OCI-LY1 (cell line): ENCODE measurements at regions not wholly inside any gene's neighbourhood (a gene's known extent, or its start where the extent isn't known, plus 50 kb on each side); places are given as distances from the start of the nearest gene placed in this dataset.

Experiments used
- EZH2 ChIP-seq: fragments of 200-600 bp; sonication (generic), shearing (Covaris generic); IDR thresholded peaks from 2 replicates; pipeline ENCODE4 v1.8.0; 2017; ENCODE audit warnings: borderline replicate concordance, mixed run types, mild to moderate bottlenecking, antibody characterized with exemption, low read length, moderate library complexity, mixed read lengths
- TF ChIP-seq, protein P1 (sequence below): fragments of 200-600 bp; sonication (generic), shearing (Covaris generic); IDR thresholded peaks from 2 replicates; pipeline ENCODE4 v1.5.1; 2017; ENCODE audit warnings: mild to moderate bottlenecking, antibody characterized with exemption, low read length, moderate library complexity, mixed read lengths

DNA sequence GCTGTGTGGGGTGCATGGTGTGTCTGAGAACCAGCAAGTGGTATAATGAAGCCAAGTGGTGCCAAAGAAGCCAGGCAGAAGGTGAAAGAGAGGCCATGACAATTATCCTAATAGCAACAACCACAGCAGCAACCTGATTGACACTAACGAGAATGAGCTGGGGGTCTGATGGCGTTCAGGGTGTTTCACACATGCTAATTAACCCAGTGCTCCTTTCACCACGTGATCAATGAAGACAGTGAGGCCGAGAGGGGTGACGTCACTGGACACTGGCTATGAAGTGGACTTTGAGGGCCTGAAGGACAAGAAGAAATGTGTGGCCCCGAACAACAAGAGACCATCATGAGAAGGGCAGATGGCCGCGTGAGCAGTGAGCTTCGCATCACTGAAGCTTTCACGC, 364.4 kb upstream of the ID2 start:
- TF ChIP-seq, protein P1, sequence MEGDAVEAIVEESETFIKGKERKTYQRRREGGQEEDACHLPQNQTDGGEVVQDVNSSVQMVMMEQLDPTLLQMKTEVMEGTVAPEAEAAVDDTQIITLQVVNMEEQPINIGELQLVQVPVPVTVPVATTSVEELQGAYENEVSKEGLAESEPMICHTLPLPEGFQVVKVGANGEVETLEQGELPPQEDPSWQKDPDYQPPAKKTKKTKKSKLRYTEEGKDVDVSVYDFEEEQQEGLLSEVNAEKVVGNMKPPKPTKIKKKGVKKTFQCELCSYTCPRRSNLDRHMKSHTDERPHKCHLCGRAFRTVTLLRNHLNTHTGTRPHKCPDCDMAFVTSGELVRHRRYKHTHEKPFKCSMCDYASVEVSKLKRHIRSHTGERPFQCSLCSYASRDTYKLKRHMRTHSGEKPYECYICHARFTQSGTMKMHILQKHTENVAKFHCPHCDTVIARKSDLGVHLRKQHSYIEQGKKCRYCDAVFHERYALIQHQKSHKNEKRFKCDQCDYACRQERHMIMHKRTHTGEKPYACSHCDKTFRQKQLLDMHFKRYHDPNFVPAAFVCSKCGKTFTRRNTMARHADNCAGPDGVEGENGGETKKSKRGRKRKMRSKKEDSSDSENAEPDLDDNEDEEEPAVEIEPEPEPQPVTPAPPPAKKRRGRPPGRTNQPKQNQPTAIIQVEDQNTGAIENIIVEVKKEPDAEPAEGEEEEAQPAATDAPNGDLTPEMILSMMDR = no peak
- no peak for TF ChIP-seq EZH2
